ENCODE measurements at regions not wholly inside any gene's neighbourhood (a gene's known extent, or its start where the extent isn't known, plus 50 kb on each side); places are given as distances from the start of the nearest gene placed in this dataset.

DNA sequence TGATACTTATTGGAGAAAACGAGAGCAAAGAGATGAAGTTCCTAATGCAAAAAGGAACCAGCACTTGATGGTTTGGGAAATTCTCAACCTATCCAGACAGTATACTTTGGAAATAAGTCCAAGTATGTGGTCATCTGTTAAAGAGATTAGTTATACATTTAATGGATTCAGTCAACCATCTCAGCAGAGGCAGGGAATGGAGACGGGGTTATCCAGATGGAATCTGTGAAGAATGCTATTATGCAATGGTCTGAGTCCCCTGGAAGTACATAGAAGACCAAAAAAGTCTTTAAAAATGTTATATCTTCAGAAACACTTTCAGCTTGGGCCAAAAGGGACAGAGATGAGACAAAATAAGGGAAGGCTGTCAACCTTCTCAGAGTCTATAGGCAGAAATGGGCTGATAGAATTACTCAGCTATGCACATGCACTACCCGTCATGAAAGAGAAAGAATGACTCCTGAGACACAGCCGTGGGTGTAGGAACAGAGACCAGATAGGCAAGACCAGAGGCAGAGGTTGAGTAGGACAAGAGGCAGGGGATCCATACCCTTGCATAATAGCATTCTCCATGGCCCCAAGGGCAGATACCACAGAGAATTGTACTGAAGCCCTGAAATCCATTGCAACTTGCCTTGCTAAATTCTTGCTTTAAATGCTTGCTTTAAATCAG is 738.8 kb upstream of the POT1 start:
- TF ChIP-seq CTCF (IDR thresholded peaks at IDR 0.05) (no peak), POLR2AphosphoS5 (IDR thresholded peaks at IDR 0.05) (no peak), POLR2A (IDR thresholded peaks at IDR 0.05) (no peak)

All from prostate gland (tissue), 2 donors.